22Rv1 (cell line): ENCODE measurements at regions not wholly inside any gene's neighbourhood (a gene's known extent, or its start where the extent isn't known, plus 50 kb on each side); places are given as distances from the start of the nearest gene placed in this dataset.

Source experiments
- H3K27ac ChIP-seq: fragments of 450-650 bp; 2 replicates; pipeline ENCODE4 v1.5.1; 2017
- CTCF ChIP-seq: fragments of 450-650 bp; IDR thresholded peaks from 2 replicates; pipeline ENCODE4 v1.5.1; 2017; ENCODE audit warnings: mild to moderate bottlenecking
- ZFX ChIP-seq: fragments of 450-650 bp; IDR thresholded peaks from 2 replicates; pipeline ENCODE4 v1.6.1; 2017; ENCODE audit warnings: antibody characterized with exemption, borderline replicate concordance

GRCh38 chr10:2223548-2224320 is 486.4 kb upstream of the ADARB2 start:
- no peak overlapping the region for H3K27ac ChIP-seq
- TF ChIP-seq CTCF (no peak), ZFX (no peak)

GRCh38 chr10:2222631-2223030 is 485.3 kb upstream of the ADARB2 start:
- H3K27ac ChIP-seq: no peak overlapping the region
- TF ChIP-seq ZFX (no peak), CTCF (no peak)

GRCh38 chr10:2214805-2215204 is 477.5 kb upstream of the ADARB2 start:
- H3K27ac ChIP-seq: no peak overlapping the region
- TF ChIP-seq CTCF: no peak

- H3K27ac ChIP-seq: no peak overlapping the region
- TF ChIP-seq ZFX (no peak), CTCF (no peak)
Observed at GRCh38 chr10:2214092-2214491, 476.8 kb upstream of the ADARB2 start.

GRCh38 chr10:2212244-2212834 is 475.0 kb upstream of the ADARB2 start:
- H3K27ac ChIP-seq: no peak overlapping the region
- TF ChIP-seq ZFX: no peak
- no peak for TF ChIP-seq CTCF

- no peak overlapping the region for H3K27ac ChIP-seq
- TF ChIP-seq ZFX (no peak), CTCF (no peak)
Observed at GRCh38 chr10:2210088-2210487, 472.8 kb upstream of the ADARB2 start.

- H3K27ac ChIP-seq: no peak overlapping the region
- TF ChIP-seq ZFX (no peak), CTCF (no peak)
Observed at GRCh38 chr10:2208106-2208505, 470.8 kb upstream of the ADARB2 start.
